Caco-2 (cell line): ENCODE measurements at regions not wholly inside any gene's neighbourhood (a gene's known extent, or its start where the extent isn't known, plus 50 kb on each side); places are given as distances from the start of the nearest gene placed in this dataset.

Experiments
- BruUV-seq: library from RNA; stranded (reverse); fragments of 400-500 nt; replicated peaks from 2 replicates; lab custom pipeline; 2021; lab: Mats Ljungman, UMichigan
- CTCF ChIA-PET: fragments of 300-600 bp; sonication (Branson Sonifier 250); formaldehyde crosslinking; loops from one replicate; lab custom pipeline; 2022; ENCODE audit warnings: antibody characterized with exemption; lab: Charles Lee
- POLR2A ChIA-PET: fragments of 300-600 bp; sonication (Branson Sonifier 250); formaldehyde crosslinking; loops from one replicate; lab custom pipeline; 2022; ENCODE audit warnings: antibody characterized with exemption; lab: Charles Lee
- DNase-seq, 2 experiments: peaks; one replicate each; pipeline versions ENCODE4 v3.0.0 to v3.0.0-alpha.2; 2020 to 2022
- H3K27me3 ChIP-seq: replicated peaks from 2 replicates; pipeline ENCODE4 v1.6.0; 2011; ENCODE audit warnings: low read length; ENCODE audit not compliant: control insufficient read depth, insufficient read depth
- H3K36me3 ChIP-seq: 2 replicates; pipeline ENCODE4 v1.5.1; 2011; ENCODE audit warnings: low read length; ENCODE audit not compliant: control insufficient read depth, insufficient read depth
- H3K4me1 ChIP-seq: fragments of 250-450 bp; sonication (Bioruptor Pico); 2 replicates; pipeline ENCODE4 v1.5.1; 2020; ENCODE audit warnings: mild to moderate bottlenecking
- H3K4me3 ChIP-seq: 2 replicates; pipeline ENCODE4 v1.5.1; 2011; ENCODE audit warnings: low read depth, mild to moderate bottlenecking, control low read depth, low read length
- H3K9me3 ChIP-seq: fragments of 250-450 bp; sonication (Bioruptor Pico); 2 replicates; pipeline ENCODE4 v1.5.1; 2020; ENCODE audit warnings: mild to moderate bottlenecking, moderate library complexity
- H3K27ac Mint-ChIP-seq: one replicate; pipeline ENCODE4 v1.8.0; 2022; ENCODE audit warnings: mixed read lengths; ENCODE audit not compliant: unreplicated experiment
- H3K27me3 Mint-ChIP-seq: one replicate; pipeline ENCODE4 v1.8.0; 2022; ENCODE audit warnings: mixed read lengths; ENCODE audit not compliant: insufficient read depth, unreplicated experiment
- H3K36me3 Mint-ChIP-seq: one replicate; pipeline ENCODE4 v1.8.0; 2022; ENCODE audit warnings: mild to moderate bottlenecking, mixed read lengths; ENCODE audit not compliant: insufficient read depth, unreplicated experiment
- H3K4me1 Mint-ChIP-seq: one replicate; pipeline ENCODE4 v1.8.0; 2022; ENCODE audit warnings: low read depth, mixed read lengths; ENCODE audit not compliant: unreplicated experiment
- H3K4me3 Mint-ChIP-seq: one replicate; pipeline ENCODE4 v1.8.0; 2022; ENCODE audit warnings: mild to moderate bottlenecking, moderate library complexity, mixed read lengths; ENCODE audit not compliant: unreplicated experiment
- H3K9me3 Mint-ChIP-seq: one replicate; pipeline ENCODE4 v1.8.0; 2022; ENCODE audit warnings: mixed read lengths; ENCODE audit not compliant: unreplicated experiment
- CTCF ChIP-seq, 2 experiments: fragments of 200-600 bp in 1 of 2; IDR thresholded peaks; 1 replicate in 1 of 2; 2 replicates in 1 of 2; pipeline versions ENCODE4 v1.5.1 to v1.8.0; 2011 to 2022; ENCODE audit warnings: antibody characterized with exemption in 1 of 2, control low read depth in 1 of 2, inconsistent platforms in 1 of 2, low read depth in 1 of 2, low read length in 1 of 2, mild to moderate bottlenecking in 1 of 2, moderate library complexity in 1 of 2; ENCODE audit not compliant: insufficient read depth in 1 of 2, severe bottlenecking in 1 of 2, unreplicated experiment in 1 of 2
- intact Hi-C: fragments of 100-400 bp; cut with micrococcal nuclease; formaldehyde crosslinking; loops from one replicate; pipeline ENCODE4 v1.10.0; 2022; ENCODE audit not compliant: unreplicated experiment

- Histone ChIP-seq H3K4me1 (no peaks in the 10 kb centered on the region), H3K4me3 (no peak overlapping the region), H3K9me3 (no peaks in the 10 kb centered on the region), H3K36me3 (no peaks in the 10 kb centered on the region), H3K27me3 (no peaks in the 10 kb centered on the region)
- H3K4me3 Mint-ChIP-seq, result no peak overlapping the region
- no peak overlapping the region for H3K27ac Mint-ChIP-seq
- POLR2A ChIA-PET, result no interaction called here
- DNase-seq, result no peak
- no peaks in the 10 kb centered on the region for H3K36me3 Mint-ChIP-seq
- peaks cover 5% of the 10 kb centered on the region for H3K27me3 Mint-ChIP-seq
- no peak for TF ChIP-seq CTCF (IDR thresholded peaks at IDR 0.05; ENCODE audit: insufficient read depth in 1 of 2, low read depth in 1 of 2, low read length in 1 of 2, severe bottlenecking in 1 of 2, unreplicated experiment in 1 of 2)
- intact Hi-C loops, result no loop called here
- CTCF ChIA-PET, result no interaction called here
- BruUV-seq, result no TSS peak
- peaks cover 30% of the 10 kb centered on the region for H3K9me3 Mint-ChIP-seq
- H3K4me1 Mint-ChIP-seq, result no peaks in the 10 kb centered on the region
These were observed 146.0 kb upstream of the MAST4 start for GRCh38 chr5:66450237-66450636.

DNA sequence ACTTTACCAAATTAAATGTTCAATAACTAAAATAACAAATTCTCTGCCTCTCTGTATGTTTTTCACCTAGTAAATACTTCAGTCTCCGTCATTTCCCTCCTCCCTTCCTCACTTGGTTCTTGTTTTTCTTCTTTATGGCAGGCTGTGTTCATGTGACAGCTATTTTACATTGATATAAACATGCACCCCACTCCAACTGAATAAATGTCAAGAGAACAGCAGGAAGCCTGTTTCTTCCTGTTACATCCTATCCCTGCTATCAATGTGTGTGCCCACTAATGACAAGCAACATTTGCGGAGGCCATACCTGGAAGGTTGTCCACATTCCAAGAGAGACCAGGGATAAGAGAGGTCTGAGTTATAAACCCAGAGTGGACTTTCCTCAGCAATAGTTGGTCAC lies 145.2 kb upstream of the MAST4 start:
- TF ChIP-seq CTCF (IDR thresholded peaks at IDR 0.05; ENCODE audit: insufficient read depth in 1 of 2, low read depth in 1 of 2, low read length in 1 of 2, severe bottlenecking in 1 of 2, unreplicated experiment in 1 of 2), result no peak
- H3K36me3 Mint-ChIP-seq, result no peaks in the 10 kb centered on the region
- no peak overlapping the region for H3K4me3 ChIP-seq
- H3K9me3 ChIP-seq, result no peaks in the 10 kb centered on the region
- no peaks in the 10 kb centered on the region for H3K27me3 ChIP-seq
- POLR2A ChIA-PET, result no interaction called here
- intact Hi-C loops, result no loop called here
- no peak for DNase-seq
- no peaks in the 10 kb centered on the region for H3K4me1 Mint-ChIP-seq
- H3K36me3 ChIP-seq, result no peaks in the 10 kb centered on the region
- H3K9me3 Mint-ChIP-seq, result peaks cover 30% of the 10 kb centered on the region
- H3K27ac Mint-ChIP-seq, result no peak overlapping the region
- no peaks in the 10 kb centered on the region for H3K4me1 ChIP-seq
- peaks cover 6% of the 10 kb centered on the region for H3K27me3 Mint-ChIP-seq
- no peak overlapping the region for H3K4me3 Mint-ChIP-seq
- CTCF ChIA-PET, result no interaction called here
- BruUV-seq, result no TSS peak

- no peaks in the 10 kb centered on the region for H3K4me1 ChIP-seq
- ChIA-PET CTCF (no interaction called here), POLR2A (no interaction called here)
- Mint-ChIP-seq H3K36me3 (no peaks in the 10 kb centered on the region), H3K4me1 (no peaks in the 10 kb centered on the region), H3K9me3 (peaks cover 25% of the 10 kb centered on the region), H3K4me3 (no peak overlapping the region), H3K27me3 (peaks cover 6% of the 10 kb centered on the region), H3K27ac (no peak overlapping the region)
- H3K36me3 ChIP-seq, result no peaks in the 10 kb centered on the region
- no TSS peak for BruUV-seq
- H3K9me3 ChIP-seq, result no peaks in the 10 kb centered on the region
- H3K27me3 ChIP-seq, result no peaks in the 10 kb centered on the region
- H3K4me3 ChIP-seq, result no peak overlapping the region
- intact Hi-C loops, result no loop called here
- no peak for DNase-seq
- no peak for TF ChIP-seq CTCF (IDR thresholded peaks at IDR 0.05; ENCODE audit: insufficient read depth in 1 of 2, low read depth in 1 of 2, low read length in 1 of 2, severe bottlenecking in 1 of 2, unreplicated experiment in 1 of 2)
These were observed 144.1 kb upstream of the MAST4 start for GRCh38 chr5:66452109-66452508.
